ENCODE measurements at regions not wholly inside any gene's neighbourhood (a gene's known extent, or its start where the extent isn't known, plus 50 kb on each side); places are given as distances from the start of the nearest gene placed in this dataset.
A peak's percentile ranks its signal among the peaks of the same experiment; 100 is the strongest.

- H3K4me1 ChIP-seq (ENCODE audit: insufficient read depth, low read length), result peaks cover 42% of the 10 kb centered on the region
- H3K4me2 ChIP-seq (ENCODE audit: insufficient read depth, low read length), result no peak overlapping the region
- no peaks in the 10 kb centered on the region for H3K27me3 ChIP-seq (ENCODE audit: insufficient read depth, low read length)
- no peak overlapping the region for H3K4me3 ChIP-seq (ENCODE audit: insufficient read depth, low read length)
- TF ChIP-seq, protein P1, sequence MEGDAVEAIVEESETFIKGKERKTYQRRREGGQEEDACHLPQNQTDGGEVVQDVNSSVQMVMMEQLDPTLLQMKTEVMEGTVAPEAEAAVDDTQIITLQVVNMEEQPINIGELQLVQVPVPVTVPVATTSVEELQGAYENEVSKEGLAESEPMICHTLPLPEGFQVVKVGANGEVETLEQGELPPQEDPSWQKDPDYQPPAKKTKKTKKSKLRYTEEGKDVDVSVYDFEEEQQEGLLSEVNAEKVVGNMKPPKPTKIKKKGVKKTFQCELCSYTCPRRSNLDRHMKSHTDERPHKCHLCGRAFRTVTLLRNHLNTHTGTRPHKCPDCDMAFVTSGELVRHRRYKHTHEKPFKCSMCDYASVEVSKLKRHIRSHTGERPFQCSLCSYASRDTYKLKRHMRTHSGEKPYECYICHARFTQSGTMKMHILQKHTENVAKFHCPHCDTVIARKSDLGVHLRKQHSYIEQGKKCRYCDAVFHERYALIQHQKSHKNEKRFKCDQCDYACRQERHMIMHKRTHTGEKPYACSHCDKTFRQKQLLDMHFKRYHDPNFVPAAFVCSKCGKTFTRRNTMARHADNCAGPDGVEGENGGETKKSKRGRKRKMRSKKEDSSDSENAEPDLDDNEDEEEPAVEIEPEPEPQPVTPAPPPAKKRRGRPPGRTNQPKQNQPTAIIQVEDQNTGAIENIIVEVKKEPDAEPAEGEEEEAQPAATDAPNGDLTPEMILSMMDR (IDR thresholded peaks at IDR 0.05; ENCODE audit: extremely low read depth, low read depth, low read length), result no peak
- H3K27ac ChIP-seq (ENCODE audit: low read depth, low read length), result peak overlapping the region; percentile 26
- H3K79me2 ChIP-seq (ENCODE audit: insufficient read depth, low read length), result no peaks in the 10 kb centered on the region
- H3K36me3 ChIP-seq (ENCODE audit: insufficient read depth, low read length), result no peaks in the 10 kb centered on the region
- no peak for DNase-seq (ENCODE audit: insufficient read length, low spot score, missing footprints)
- peak overlapping the region; percentile 83 for H2AFZ ChIP-seq (ENCODE audit: low read length)
- H3K9me3 ChIP-seq (ENCODE audit: low read depth, low read length), result no peaks in the 10 kb centered on the region
- H4K20me1 ChIP-seq (ENCODE audit: insufficient read depth, low read length), result no peaks in the 10 kb centered on the region
Measured at GRCh38 chr4:26141911-26142638, 178.7 kb upstream of the RBPJ start.

GRCh38 chr4:26144526-26145155 is 176.2 kb upstream of the RBPJ start:
- Histone ChIP-seq H3K27ac (ENCODE audit: low read depth, low read length) (peak overlapping the region; percentile 59), H3K9me3 (ENCODE audit: low read depth, low read length) (no peaks in the 10 kb centered on the region), H3K4me3 (ENCODE audit: insufficient read depth, low read length) (no peak overlapping the region), H3K79me2 (ENCODE audit: insufficient read depth, low read length) (no peaks in the 10 kb centered on the region), H2AFZ (ENCODE audit: low read length) (peak overlapping the region; percentile 9), H3K4me2 (ENCODE audit: insufficient read depth, low read length) (peak overlapping the region; percentile 51), H4K20me1 (ENCODE audit: insufficient read depth, low read length) (no peaks in the 10 kb centered on the region), H3K27me3 (ENCODE audit: insufficient read depth, low read length) (no peaks in the 10 kb centered on the region), H3K36me3 (ENCODE audit: insufficient read depth, low read length) (no peaks in the 10 kb centered on the region), H3K4me1 (ENCODE audit: insufficient read depth, low read length) (peaks cover 38% of the 10 kb centered on the region)
- peak; percentile 56 for DNase-seq (ENCODE audit: insufficient read length, low spot score, missing footprints)
- TF ChIP-seq, protein P1 (IDR thresholded peaks at IDR 0.05; ENCODE audit: extremely low read depth, low read depth, low read length), result no peak

- Histone ChIP-seq H3K4me1 (ENCODE audit: insufficient read depth, low read length) (peaks cover 33% of the 10 kb centered on the region), H3K79me2 (ENCODE audit: insufficient read depth, low read length) (no peaks in the 10 kb centered on the region), H3K27me3 (ENCODE audit: insufficient read depth, low read length) (no peaks in the 10 kb centered on the region), H3K36me3 (ENCODE audit: insufficient read depth, low read length) (no peaks in the 10 kb centered on the region), H3K4me2 (ENCODE audit: insufficient read depth, low read length) (peak overlapping the region; percentile 51), H3K9me3 (ENCODE audit: low read depth, low read length) (no peaks in the 10 kb centered on the region), H2AFZ (ENCODE audit: low read length) (no peak overlapping the region), H3K4me3 (ENCODE audit: insufficient read depth, low read length) (no peak overlapping the region), H3K27ac (ENCODE audit: low read depth, low read length) (no peak overlapping the region), H4K20me1 (ENCODE audit: insufficient read depth, low read length) (no peaks in the 10 kb centered on the region)
- no peak for DNase-seq (ENCODE audit: insufficient read length, low spot score, missing footprints)
- TF ChIP-seq, protein P1 (IDR thresholded peaks at IDR 0.05; ENCODE audit: extremely low read depth, low read depth, low read length), result no peak
Measured at GRCh38 chr4:26145212-26145611, 175.6 kb upstream of the RBPJ start.

DNA sequence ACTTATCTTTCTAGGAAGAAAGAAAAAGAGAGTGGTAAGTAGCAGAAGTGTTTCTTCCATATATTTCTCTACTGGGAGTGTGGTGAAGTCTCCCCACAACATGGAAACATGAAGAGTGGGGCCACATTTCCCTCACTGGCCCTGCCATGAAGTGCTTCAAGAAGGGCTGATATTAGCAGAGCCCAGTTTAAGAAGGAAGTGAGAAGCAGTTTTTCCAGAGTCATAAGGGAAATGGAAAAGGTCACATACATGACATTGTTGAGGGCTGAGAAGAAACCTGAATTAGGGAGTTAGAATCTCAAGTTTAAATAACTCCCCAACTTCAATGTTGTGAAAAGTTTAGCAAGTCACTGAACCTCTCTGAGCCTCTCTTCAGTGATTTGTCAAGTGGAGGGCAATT is 171.9 kb upstream of the RBPJ start:
- no peak overlapping the region for H3K27ac ChIP-seq (ENCODE audit: low read depth, low read length)
- H2AFZ ChIP-seq (ENCODE audit: low read length), result no peak overlapping the region
- H3K27me3 ChIP-seq (ENCODE audit: insufficient read depth, low read length), result no peaks in the 10 kb centered on the region
- H3K4me3 ChIP-seq (ENCODE audit: insufficient read depth, low read length), result no peak overlapping the region
- H3K4me2 ChIP-seq (ENCODE audit: insufficient read depth, low read length), result no peak overlapping the region
- H3K4me1 ChIP-seq (ENCODE audit: insufficient read depth, low read length), result peaks cover 29% of the 10 kb centered on the region
- DNase-seq (ENCODE audit: insufficient read length, low spot score, missing footprints), result no peak
- H3K79me2 ChIP-seq (ENCODE audit: insufficient read depth, low read length), result no peaks in the 10 kb centered on the region
- TF ChIP-seq, protein P1 (IDR thresholded peaks at IDR 0.05; ENCODE audit: extremely low read depth, low read depth, low read length), result no peak
- H3K9me3 ChIP-seq (ENCODE audit: low read depth, low read length), result no peaks in the 10 kb centered on the region
- H4K20me1 ChIP-seq (ENCODE audit: insufficient read depth, low read length), result no peaks in the 10 kb centered on the region
- H3K36me3 ChIP-seq (ENCODE audit: insufficient read depth, low read length), result no peaks in the 10 kb centered on the region
